ENCODE measurements at regions not wholly inside any gene's neighbourhood (a gene's known extent, or its start where the extent isn't known, plus 50 kb on each side); places are given as distances from the start of the nearest gene placed in this dataset.

DNA sequence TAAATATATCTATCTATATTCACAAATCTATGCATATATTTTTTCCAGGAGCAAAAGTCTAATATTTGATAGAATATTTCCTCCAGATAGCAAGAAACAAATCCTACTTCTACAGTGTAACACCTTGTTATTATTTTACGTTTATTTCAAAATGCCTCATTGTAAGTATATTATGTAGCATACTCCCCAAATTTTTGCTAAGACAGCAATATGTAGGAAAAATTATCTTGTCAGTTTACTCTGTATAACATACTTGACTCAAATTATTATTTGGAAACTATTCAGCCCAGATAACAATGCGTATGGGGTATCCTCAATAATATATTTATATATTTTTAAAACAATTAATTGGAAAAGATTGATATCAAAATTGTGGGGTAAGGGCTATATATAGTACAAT, 313.2 kb downstream of the NR4A2 start (continued):
- TF ChIP-seq SUZ12 (IDR thresholded peaks at IDR 0.05; ENCODE audit: low read length) (no peak), SP4 (IDR thresholded peaks at IDR 0.05; ENCODE audit: low read length) (no peak)

Measured in H1 (cell line).